Kasumi-1 (cell line): ENCODE measurements at regions not wholly inside any gene's neighbourhood (a gene's known extent, or its start where the extent isn't known, plus 50 kb on each side); places are given as distances from the start of the nearest gene placed in this dataset.

ENCODE experiments used
- DNase-seq, 2 experiments: peaks; one replicate each; lab custom pipeline; 2025; lab: John Stamatoyannopoulos, UW

DNA sequence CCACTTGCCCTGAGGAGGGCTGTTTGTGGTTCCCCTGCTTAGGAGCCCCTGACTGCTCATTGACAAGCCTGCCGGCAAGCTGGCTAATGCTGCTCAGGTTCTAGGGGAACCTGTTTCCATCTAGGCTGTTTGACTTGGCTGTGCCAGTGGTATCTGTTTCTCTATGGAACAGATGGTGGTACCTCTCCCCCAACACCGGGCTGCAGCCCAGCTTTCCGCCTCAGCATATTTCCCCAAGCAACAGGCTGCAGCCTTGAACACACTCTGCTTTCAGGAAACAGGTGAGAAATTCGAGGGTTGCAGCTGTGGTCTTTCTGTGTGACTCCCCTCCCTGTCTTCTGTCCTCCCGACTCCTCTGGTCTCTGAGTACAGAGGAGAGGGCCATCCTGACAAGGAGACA, 132.3 kb downstream of the TMEM132E start:
- no peak for DNase-seq

DNA sequence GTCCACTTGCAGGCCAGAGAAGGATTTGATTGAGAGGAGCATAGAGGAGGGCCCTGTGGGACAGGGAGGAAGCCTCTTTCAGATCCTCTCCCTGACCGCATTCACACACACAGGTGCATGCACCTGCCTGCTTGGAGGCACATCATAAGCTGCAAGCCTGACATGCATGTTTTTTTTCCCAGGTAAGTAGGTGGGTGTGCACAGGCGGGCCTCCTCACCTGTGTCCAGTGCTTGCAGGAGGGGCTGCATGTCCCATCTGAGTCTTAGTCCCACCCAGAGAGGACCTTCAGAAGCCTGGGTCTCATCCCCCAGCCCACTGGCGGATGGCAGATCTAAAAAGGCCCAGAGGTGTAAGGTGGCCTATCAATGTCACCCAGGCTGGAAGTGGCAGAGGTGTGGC, 130.8 kb downstream of the TMEM132E start:
- DNase-seq: no peak

DNA sequence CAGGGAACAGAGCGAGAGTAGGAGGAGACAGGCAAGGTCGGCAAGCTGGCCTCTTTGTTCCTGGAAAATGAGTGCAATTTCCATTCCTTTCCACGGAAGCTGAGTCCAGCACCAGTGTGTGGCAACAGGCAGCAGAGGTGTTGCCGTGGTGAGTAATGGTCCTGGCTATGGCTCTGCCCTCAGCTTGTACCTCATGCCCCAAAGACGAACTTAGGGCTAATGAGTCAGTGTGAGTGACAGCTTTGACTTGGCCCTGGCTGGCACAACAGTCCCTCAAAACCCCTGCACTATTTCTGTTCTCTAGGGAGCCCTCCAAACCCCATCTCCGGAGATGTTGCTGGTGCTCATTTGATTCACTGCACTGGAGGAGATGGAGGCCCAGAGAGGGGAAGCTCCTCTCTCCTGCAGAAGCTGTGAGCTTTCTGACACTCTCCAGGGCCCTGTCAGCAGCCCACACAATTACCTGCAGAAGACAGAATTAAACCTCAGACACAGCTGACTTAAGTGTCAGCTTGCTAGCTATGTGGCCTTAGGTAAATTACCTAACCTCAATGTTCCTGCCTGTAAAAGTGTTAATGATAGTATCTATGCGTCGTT, 129.9 kb downstream of the TMEM132E start:
- DNase-seq: no peak

DNA sequence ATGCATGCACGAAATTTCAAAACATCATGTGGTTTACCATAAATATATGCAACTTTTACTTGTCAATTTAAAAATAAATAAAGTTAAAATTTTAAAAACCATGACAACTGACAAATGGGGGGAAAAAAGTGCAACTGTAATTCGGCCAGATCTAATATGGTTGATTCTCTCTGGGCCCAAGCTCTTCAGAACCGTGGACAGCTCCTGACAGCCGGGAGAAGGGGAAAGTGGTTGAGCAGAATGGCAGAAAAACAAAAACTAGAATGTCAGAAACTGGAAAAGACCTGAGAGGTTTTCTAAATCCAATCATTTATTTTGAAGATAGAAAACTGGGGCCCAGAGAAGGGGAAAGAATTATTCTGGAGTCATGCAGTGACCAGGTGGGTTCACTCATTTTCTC, 126.6 kb downstream of the TMEM132E start:
- DNase-seq: peak; percentile 1 to 36

DNA sequence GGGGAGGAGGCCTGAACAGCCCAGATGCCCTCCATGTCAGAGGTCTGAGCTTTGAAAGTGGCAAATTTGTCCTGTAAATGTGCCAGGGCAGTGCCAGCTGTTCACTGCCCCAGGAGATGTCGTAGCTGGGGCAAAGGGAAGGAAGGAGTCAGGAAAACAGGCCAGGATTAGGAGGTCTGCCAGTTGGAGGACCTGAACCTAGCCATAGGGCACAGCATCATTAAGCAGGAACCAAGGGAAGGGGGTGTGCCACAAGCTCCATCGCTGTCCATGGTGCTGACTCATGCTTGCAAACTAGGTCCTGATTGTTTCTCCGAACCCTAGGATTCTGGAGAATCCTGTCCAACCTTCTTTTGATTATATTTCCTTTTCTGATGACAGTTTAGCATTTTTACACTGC, 124.2 kb downstream of the TMEM132E start:
- peak; percentile 48 to 54 for DNase-seq

DNA sequence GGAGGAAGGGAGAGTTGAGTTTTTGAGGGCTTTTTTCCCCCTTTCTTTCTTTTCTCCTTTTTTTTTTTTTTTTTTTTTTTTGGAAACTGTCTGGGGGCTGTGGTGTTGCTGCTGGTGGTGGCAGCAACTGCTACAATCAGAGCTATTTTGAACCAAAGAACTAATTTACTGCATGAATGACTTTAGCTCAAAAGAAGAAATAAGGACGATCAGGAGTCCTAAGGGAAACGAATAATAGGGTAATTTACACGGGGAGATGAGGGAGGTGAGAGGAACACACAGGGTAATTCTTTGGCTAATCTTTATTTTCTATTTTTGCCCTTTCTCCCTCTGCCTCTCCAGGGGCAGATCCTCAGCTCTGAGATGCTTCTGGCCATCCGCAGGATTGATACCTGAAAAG, 119.8 kb downstream of the TMEM132E start:
- DNase-seq: no peak

DNA sequence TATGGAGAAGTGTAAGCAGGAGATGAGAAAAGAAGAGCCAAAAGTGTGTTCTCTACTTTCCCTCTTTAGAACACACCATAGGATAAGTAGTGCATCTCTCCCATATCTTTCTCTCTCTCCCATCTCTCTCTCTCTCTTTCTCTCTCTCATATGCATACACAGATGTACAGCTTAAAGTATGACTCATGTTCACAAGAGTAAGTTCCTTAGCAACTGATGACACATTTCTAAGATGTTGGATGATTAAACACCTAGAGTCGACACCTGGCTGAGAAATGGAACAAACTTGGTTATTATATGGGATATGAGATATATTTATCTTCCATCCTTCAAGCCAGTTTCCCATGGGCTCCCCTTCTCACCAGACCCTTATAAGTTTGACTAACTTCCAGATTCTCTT, 113.5 kb downstream of the TMEM132E start:
- no peak for DNase-seq
